GM18498 (cell line): ENCODE measurements at regions not wholly inside any gene's neighbourhood (a gene's known extent, or its start where the extent isn't known, plus 50 kb on each side); places are given as distances from the start of the nearest gene placed in this dataset.
"Not testable (repeated sequence)": the region's sequence is repeated elsewhere in the genome, so short reads cannot be mapped to it uniquely, and the experiment has no call there.

ENCODE experiments used
- ATAC-seq: cut with Tn5 transposase; IDR thresholded peaks from one replicate; pipeline ENCODE4 v1.9.1; 2021; ENCODE audit warnings: mild to moderate bottlenecking, moderate library complexity; ENCODE audit not compliant: unreplicated experiment

- no peak for ATAC-seq
These were observed 258.3 kb downstream of the MATN1 start for GRCh38 chr1:30465096-30465495.

DNA sequence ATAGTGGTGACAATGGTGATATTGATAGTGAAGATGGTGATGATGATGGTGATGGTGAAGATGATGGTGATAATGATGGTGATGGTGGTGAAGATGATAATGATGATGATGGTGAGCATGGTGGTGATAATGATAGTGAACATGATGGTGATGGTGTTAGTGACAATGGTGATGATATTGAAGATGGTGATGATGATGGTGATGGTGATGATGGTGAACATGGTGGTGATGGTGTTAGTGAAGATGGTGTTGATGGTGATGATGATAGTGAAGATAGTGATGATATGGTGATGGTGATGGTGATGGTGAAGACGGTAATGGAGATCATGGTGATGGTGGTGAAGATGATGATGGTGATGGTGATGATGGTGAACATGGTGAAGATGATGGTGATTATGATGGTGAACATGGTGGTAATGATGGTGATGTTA, 259.2 kb downstream of the MATN1 start:
- no peak for ATAC-seq

GRCh38 chr1:30462826-30463425, 260.5 kb downstream of the MATN1 start:
- no peak for ATAC-seq

- no peak for ATAC-seq
These were observed 261.2 kb downstream of the MATN1 start for GRCh38 chr1:30462166-30462565.

GRCh38 chr1:30461640-30462039, 261.7 kb downstream of the MATN1 start:
- ATAC-seq, result no peak

DNA sequence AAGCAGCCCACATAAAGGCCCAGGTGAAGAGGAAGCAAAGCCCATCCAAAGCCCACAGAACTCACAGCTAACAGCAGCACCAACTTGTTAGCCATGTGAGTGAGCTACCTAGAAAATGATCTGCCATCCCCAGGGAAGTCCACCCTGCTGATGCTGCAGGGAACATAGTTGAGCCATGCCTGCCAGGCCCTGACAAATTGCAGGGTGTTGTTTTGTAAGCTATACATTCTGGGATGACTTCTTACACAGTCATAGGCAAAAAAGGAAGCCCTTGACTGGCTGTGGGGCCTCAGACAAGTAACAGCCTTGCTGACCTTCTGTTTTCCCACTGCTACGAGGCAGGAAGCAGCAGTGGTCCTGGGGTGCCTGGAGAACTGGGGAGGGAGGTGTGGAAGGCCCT, 262.7 kb downstream of the MATN1 start:
- no peak for ATAC-seq

GRCh38 chr1:30458730-30459485, 264.5 kb downstream of the MATN1 start:
- ATAC-seq, result not testable (repeated sequence)

DNA sequence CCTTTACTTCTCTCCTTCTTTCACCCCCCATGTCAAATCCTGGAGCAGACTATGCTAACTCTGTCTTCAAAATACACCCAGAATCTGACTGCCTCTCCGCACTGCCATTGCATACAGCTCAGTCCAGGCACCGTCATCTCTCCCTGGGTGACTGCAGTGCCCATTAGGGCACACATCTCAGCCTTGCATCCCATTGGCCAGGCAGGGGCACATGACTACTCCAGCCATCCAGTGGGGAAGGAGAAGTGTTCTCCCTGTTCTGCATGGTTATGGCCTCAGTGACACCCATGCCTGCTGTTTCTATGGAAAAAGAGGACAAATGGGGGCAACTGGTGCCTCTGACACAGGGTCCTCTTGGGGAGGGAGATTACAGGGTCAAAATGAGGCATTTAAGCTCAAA, 270.5 kb downstream of the MATN1 start:
- no peak for ATAC-seq

- ATAC-seq, result no peak
These were observed 271.2 kb downstream of the MATN1 start for GRCh38 chr1:30452170-30452569.

DNA sequence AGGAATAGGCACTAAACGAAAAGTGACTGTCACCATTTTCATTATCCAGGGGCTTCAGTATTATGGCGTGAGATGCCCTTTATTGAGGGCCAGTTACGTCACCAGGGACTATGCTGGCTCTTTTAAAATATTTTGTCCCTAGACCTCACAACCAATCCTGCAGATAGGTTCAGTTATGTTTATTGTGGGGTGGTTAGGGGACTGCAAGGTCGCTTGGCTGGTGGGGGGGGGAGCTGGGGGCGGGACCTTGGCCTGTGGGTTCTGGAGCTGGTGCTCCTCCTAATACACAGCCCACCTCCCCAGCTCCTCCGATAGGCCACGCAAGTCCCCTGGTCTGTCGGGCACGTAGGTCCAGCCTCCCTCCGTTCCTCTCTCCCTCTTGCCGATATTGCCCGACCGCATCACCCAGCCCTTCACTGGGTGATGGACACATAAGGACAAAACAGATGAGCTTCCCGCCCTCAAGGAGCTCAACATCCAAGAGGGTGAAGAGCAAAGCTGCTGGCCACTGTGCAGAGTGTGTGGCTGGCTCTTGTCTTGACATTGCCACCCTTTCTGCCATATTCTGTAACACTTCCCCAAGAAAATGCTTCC, 271.8 kb downstream of the MATN1 start:
- no peak for ATAC-seq

DNA sequence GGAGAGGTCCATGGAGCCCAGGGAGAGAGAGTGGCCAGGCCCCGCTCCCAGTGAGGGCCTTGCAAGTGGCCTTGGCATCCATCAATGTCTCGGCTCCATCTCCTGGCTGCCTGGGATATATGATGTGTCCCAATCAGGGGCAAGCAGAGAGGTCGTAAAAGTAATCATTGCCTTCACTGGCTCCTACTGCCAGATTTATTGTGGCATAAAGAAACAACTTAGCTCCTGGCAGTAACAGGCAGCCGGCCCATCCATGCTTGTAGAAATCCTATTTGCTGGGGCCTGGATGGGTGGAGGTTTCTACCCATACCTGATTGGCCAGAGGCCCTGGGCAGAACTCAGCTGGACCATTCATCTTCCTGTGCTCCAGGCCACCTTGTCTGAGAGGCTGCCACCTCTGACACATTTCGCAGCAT, 272.6 kb downstream of the MATN1 start:
- no peak for ATAC-seq

- ATAC-seq, result no peak
These were observed 273.1 kb downstream of the MATN1 start for GRCh38 chr1:30450148-30450817.

DNA sequence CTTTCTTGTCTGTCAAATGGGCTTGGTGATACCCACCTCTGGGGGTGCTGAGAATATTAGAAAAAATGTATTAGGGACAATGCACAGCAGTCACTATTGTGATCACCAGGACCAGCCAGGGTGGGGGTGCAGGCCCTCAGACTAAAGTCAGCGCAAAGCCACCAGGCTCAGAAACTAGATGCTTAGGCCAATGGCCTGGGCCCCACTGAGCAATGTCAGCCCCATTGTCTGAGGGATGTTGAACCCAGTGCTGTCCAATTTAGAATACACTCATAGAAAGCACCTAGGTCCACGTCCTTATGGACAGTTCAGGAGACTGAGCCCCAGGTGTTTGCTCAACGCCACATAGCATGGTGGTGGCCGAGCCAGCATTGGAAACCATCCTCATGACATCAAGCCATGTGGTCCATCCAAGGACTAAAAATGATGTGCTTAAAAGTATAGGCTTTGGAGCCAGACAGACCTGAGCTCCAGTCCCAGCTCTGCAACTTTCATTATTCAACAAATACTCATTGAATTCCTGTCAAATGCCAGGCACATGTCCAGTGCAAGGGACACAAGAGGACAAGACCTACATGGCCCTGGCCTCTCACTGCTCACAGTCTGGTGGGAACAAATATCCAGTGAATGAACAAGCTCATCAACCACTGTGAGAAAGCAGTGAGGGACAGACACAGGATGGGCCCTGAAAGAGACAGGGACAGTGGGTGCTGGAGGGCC, 273.8 kb downstream of the MATN1 start:
- no peak for ATAC-seq

DNA sequence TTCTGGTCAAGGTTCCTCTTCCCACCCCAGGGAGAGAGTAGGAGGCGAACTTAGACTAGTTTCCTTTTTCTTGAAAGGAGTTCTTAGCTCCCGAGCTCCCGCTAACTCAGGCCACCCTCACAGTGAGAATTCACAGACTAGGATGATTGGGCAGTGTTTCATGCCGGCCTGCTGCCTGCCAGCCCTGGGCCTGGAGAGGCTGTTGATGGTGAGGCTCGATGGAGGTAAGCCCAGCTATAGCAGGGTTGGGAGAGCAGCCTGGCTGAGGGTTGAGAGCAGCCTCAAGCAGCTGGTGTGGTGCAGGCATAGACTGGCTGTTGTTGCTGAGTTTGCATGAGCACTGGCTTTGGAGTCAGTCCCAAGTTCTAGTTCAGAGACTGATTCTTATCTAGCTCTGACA, 274.4 kb downstream of the MATN1 start:
- ATAC-seq, result no peak

GRCh38 chr1:30447701-30448100, 275.7 kb downstream of the MATN1 start:
- no peak for ATAC-seq

GRCh38 chr1:30447080-30447479, 276.3 kb downstream of the MATN1 start:
- no peak for ATAC-seq

DNA sequence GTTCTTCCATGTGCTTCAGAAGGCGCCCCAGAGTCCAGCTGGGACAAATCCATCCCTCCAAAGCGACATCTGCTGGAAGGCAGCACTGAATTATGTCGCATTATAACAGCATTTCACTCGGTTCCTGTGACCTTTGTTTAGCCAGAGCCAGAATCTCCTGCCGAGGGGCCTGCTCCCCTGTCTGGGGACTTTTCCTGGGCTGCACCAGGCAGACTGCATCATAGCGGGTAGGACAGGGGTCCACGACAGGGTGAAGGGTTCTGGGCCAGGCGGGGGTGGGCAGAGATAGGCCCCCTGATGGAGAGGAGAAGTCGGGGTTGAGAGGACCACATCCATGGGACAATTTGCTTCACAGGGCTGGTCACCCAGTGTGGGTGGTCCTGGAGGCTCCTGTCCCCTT, 276.9 kb downstream of the MATN1 start:
- no peak for ATAC-seq

DNA sequence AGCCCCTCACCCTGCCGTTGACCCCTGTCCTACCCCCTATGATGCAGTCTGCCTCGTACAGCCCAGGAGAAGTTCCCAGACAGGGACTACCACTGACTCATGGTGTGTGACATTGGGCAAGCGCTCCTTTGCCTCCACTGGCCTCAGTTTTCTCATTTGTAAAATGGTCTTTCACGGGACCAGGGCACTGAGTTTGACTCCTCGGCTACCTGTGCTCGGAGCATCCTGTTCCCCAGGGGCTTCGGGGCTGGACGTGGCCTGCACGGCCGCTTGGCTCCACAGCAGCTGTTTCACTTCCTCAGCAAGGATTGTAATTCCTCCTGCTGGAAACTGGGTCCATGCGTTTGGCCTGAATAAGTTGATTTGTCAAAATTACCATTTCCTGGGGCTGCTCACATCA, 277.3 kb downstream of the MATN1 start:
- ATAC-seq, result no peak

DNA sequence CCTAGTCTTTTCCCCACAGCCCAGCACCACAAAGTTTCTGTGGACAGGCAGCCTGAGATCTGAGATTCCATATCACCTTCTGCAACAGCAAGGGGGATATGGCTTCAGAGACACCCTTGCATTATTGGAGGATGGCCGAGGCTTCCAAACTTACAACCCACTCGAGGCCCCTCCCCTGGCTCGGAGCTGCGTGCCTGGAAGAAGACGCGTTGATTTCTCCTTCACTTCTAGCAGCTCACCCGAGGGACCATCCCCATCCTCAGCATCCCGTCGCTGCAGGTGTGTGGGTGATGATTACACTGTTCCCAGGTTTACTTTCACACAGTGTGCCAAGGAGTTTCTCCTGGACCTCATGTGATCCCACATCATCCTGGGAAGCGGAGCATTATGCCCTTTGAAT, 277.9 kb downstream of the MATN1 start:
- ATAC-seq, result no peak

DNA sequence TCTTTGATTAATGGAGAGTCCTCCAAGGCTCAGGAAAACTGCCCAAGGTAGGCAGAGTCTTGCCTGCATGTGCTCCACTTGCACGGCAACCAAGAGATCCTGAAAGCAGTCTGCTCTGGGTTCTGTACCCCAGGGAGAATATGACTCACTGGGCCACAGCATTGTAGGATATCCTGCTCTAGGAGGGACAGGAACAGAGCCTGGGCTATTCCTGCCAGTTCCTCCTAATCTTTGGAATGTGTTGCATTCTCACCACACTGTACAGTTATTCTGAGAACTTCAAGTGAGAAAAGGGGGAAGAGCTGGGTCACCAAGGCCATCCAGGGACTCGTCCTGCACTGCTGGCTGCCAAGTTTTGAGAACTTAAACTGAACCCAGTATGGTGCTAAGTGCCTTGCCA, 278.5 kb downstream of the MATN1 start:
- ATAC-seq, result no peak

DNA sequence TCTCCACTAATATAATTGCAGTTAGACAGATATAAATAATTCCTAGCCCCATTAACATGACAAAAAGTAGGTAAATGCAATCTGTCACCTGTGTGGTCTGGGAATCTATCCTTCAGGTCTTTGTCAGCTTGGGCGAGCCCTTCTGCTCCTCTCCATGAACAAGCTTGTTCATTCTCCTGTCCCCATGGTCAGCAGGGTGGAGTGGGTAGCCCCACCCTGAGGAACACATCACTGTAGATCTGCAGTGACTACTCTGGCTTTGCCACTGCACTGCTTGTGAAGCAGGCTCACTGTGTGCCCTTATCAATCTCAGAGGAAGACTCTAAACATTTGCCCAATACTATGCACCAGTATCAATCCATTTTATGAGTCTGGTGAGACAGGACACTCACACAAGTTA, 279.0 kb downstream of the MATN1 start:
- no peak for ATAC-seq
